ENCODE measurements at regions not wholly inside any gene's neighbourhood (a gene's known extent, or its start where the extent isn't known, plus 50 kb on each side); places are given as distances from the start of the nearest gene placed in this dataset.
A peak's percentile ranks its signal among the peaks of the same experiment; 100 is the strongest.

DNA sequence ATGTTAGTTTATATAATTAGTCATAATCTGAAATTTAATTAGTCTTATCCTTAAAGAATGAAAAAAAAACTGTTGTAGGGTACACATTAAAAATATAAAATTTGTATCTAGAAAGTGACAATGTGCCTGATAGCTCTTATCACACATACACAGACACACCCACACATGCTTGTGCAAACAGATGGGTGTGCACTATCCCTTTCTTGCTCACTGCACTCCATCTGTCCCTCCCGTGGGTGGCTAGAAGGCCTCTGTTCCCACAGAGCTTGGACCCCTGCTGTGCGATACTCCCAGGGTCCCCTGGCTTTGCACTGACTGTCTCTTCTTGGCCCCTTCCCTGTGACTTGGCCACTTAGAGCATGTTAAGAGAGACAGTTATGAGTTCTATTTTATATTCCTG is 123.9 kb upstream of the ACKR3 start:
- H3K4me3 ChIP-seq, result no peak overlapping the region
- TF ChIP-seq EP300 (IDR thresholded peaks at IDR 0.05) (no peak), POLR2A (IDR thresholded peaks at IDR 0.05) (no peak), CTCF (IDR thresholded peaks at IDR 0.05) (no peak), POLR2AphosphoS5 (IDR thresholded peaks at IDR 0.05) (no peak)
- no peaks in the 10 kb centered on the region for H3K36me3 ChIP-seq
- 77 to 79% methylated on average over 2 of the region's 2 CpGs for WGBS, 2 donors
- DNase-seq (no peak), ATAC-seq (ENCODE audit: low FRiP score in 2 of 2) (no peak)
- H3K4me1 ChIP-seq, result no peaks in the 10 kb centered on the region
- H3K27ac ChIP-seq, result no peak overlapping the region
- H3K9me3 ChIP-seq, result no peaks in the 10 kb centered on the region
- H3K27me3 ChIP-seq, result no peaks in the 10 kb centered on the region

GRCh38 chr2:236446521-236446920 is 123.1 kb upstream of the ACKR3 start:
- H3K27ac ChIP-seq, result no peak overlapping the region
- H3K4me1 ChIP-seq, result no peaks in the 10 kb centered on the region
- no peak overlapping the region for H3K4me3 ChIP-seq
- H3K9me3 ChIP-seq, result no peaks in the 10 kb centered on the region
- TF ChIP-seq EP300 (IDR thresholded peaks at IDR 0.05) (no peak), CTCF (IDR thresholded peaks at IDR 0.05) (no peak), POLR2A (IDR thresholded peaks at IDR 0.05) (no peak)
- H3K27me3 ChIP-seq, result no peaks in the 10 kb centered on the region
- 91 to 98% methylated on average over 7 to 9 of the region's 9 CpGs for WGBS, 2 donors
- DNase-seq (peak in 1 of 2 donors; percentile 27), ATAC-seq (ENCODE audit: low FRiP score in 2 of 2) (peak in 1 of 2 donors; percentile 22)
- H3K36me3 ChIP-seq, result no peaks in the 10 kb centered on the region

DNA sequence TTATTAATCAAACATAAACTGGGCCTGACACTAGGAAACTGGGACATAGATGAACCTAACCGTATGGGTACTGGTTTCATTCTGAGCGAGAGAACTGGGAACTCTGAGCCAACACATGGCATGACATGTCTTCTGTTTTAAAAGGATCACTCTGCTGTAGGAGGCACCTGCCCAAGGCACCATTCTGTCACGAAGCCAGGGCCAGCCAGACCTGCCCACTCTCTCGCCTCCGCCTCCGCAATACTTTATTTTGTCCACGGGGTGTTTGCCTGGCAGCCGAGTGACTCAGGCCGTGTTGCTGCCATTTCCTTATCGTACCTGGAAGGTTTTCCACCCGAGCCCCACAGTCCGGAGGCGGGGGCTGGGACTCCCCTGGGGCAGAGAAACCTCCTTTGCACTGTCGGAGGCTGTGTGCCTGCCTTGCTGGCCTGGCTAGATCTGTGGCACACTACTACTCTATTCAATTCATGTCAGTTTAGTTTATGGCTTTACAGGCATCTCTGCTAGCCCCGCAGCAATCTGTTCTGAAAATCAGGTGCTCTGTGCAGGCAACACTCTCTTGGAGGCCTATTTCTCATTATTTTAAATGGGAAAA is 120.4 kb upstream of the ACKR3 start:
- no peaks in the 10 kb centered on the region for H3K9me3 ChIP-seq
- no peak for TF ChIP-seq EP300 (IDR thresholded peaks at IDR 0.05)
- TF ChIP-seq POLR2AphosphoS5 (IDR thresholded peaks at IDR 0.05), result no peak
- TF ChIP-seq POLR2A (IDR thresholded peaks at IDR 0.05), result no peak
- no peak for TF ChIP-seq CTCF (IDR thresholded peaks at IDR 0.05)
- ATAC-seq (ENCODE audit: low FRiP score in 2 of 2), result no peak
- no peak overlapping the region for H3K4me3 ChIP-seq
- H3K27ac ChIP-seq, result no peak overlapping the region
- no peaks in the 10 kb centered on the region for H3K36me3 ChIP-seq
- WGBS, 2 donors, result 81 to 88% methylated on average over 14 to 15 of the region's 15 CpGs
- no peaks in the 10 kb centered on the region for H3K27me3 ChIP-seq
- DNase-seq, result peak in 1 of 2 donors; percentile 39
- no peaks in the 10 kb centered on the region for H3K4me1 ChIP-seq

DNA sequence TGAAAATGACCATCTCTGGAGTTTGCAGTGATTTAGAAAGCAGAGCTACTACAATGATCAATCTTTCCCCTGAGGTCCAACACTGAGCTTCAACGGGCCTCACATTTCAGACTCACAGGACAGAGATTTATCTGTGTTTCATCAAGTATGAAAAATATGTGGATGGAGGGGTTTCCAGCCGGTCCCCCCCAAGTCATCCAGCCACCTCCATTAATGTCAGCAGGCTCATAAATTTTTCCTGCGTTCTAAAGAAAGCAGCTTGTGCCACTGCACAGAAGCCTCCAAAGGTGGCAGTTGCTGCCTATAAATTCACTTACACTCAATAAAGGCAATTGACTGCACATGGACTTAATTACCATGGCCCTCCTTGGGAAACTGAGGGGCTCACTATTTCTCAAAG is 117.4 kb upstream of the ACKR3 start:
- TF ChIP-seq POLR2AphosphoS5 (IDR thresholded peaks at IDR 0.05), result no peak
- TF ChIP-seq CTCF (IDR thresholded peaks at IDR 0.05), result no peak
- TF ChIP-seq POLR2A (IDR thresholded peaks at IDR 0.05), result no peak
- TF ChIP-seq EP300 (IDR thresholded peaks at IDR 0.05), result no peak
- Histone ChIP-seq H3K27me3 (no peaks in the 10 kb centered on the region), H3K4me3 (no peak overlapping the region), H3K27ac (no peak overlapping the region), H3K36me3 (no peaks in the 10 kb centered on the region), H3K9me3 (no peaks in the 10 kb centered on the region), H3K4me1 (no peaks in the 10 kb centered on the region)
- no peak for ATAC-seq (ENCODE audit: low FRiP score in 2 of 2)
- no peak for DNase-seq
- WGBS, 2 donors, result 83 to 90% methylated on average over 3 of the region's 3 CpGs

- no peak for DNase-seq
- ATAC-seq (ENCODE audit: low FRiP score in 2 of 2), result no peak
- Histone ChIP-seq H3K9me3 (peaks cover 0 to 2% (median 0%) of the 10 kb centered on the region in 4 donors), H3K27me3 (no peaks in the 10 kb centered on the region), H3K4me3 (no peak overlapping the region), H3K27ac (no peak overlapping the region), H3K4me1 (no peaks in the 10 kb centered on the region), H3K36me3 (no peaks in the 10 kb centered on the region)
- no peak for TF ChIP-seq POLR2A (IDR thresholded peaks at IDR 0.05)
- no peak for TF ChIP-seq EP300 (IDR thresholded peaks at IDR 0.05)
- no peak for TF ChIP-seq POLR2AphosphoS5 (IDR thresholded peaks at IDR 0.05)
- TF ChIP-seq CTCF (IDR thresholded peaks at IDR 0.05), result no peak
- 93 to 99% methylated on average over 9 to 10 of the region's 10 CpGs for whole genome bisulfite sequencing, 2 donors
Measured at GRCh38 chr2:236454076-236454475, 115.5 kb upstream of the ACKR3 start.
